AG04450 (cell line): ENCODE measurements at regions not wholly inside any gene's neighbourhood (a gene's known extent, or its start where the extent isn't known, plus 50 kb on each side); places are given as distances from the start of the nearest gene placed in this dataset.

Experiments used
- CTCF ChIA-PET: fragments of 300-600, 350-600 bp; formaldehyde crosslinking; extraction: SDS; loops from one replicate; lab custom pipeline; 2022; ENCODE audit warnings: antibody characterized with exemption, inconsistent platforms; lab: Charles Lee
- POLR2A ChIA-PET: fragments of 350-600 bp; formaldehyde crosslinking; extraction: SDS; loops from one replicate; lab custom pipeline; 2021; ENCODE audit warnings: antibody characterized with exemption, inconsistent platforms; lab: Yijun Ruan, JAX
- DNase-seq: peaks from one replicate; pipeline ENCODE4 v3.0.0-alpha.2; 2011; ENCODE audit warnings: low read depth, low spot score
- H3K27ac ChIP-seq: one replicate; pipeline ENCODE4 v1.5.1; 2012; ENCODE audit warnings: low read depth, low read length, control low read depth
- H3K27me3 ChIP-seq: one replicate; pipeline ENCODE4 v1.6.0; 2012; ENCODE audit warnings: low read length; ENCODE audit not compliant: control insufficient read depth, insufficient read depth
- H3K4me3 ChIP-seq: 2 replicates; pipeline ENCODE4 v1.5.1; 2011; ENCODE audit warnings: mild to moderate bottlenecking, low read depth, low read length, control low read depth
- H3K9me3 ChIP-seq: 2 replicates; pipeline ENCODE4 v1.5.1; 2012; ENCODE audit warnings: low read length; ENCODE audit not compliant: control insufficient read depth, insufficient read depth
- TF ChIP-seq, protein P1 (sequence below): IDR thresholded peaks from 2 replicates; pipeline ENCODE4 v1.5.1; 2011; ENCODE audit warnings: low read depth, low read length, control low read depth, inconsistent platforms

DNA sequence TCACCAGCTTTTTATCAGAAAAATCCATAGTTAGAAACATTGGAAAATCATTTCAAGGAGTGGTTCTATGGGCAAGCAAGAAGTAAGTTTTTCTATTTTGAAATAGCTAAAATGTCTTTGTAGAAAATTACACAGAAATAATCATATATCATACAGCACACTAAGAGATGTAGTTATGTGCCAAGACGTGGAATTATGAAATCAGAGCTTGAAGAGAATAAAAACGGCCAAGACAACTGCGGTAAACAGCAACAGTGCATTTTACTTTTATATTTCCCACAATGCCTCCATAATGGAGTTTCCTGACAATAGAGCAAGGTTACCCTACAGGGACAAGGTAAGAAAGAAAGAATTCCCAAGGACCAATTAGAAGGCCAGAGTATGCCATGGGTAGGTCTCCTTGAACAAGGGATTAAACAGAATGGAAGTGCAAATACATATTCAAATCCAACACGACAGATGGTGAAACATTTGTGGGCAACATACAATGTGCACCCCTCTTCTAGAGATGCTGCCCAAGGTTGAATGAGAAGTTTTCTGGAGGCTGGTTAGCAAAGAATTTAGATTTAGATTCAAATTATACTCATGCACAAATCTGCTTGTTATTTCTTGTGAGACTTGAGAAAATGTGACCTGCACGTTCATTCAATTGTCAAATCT is 76.1 kb upstream of the BTG1 start:
- no peak for DNase-seq
- Histone ChIP-seq H3K4me3 (no peak overlapping the region), H3K27me3 (no peaks in the 10 kb centered on the region), H3K9me3 (no peaks in the 10 kb centered on the region), H3K27ac (no peak overlapping the region)
- TF ChIP-seq, protein P1, sequence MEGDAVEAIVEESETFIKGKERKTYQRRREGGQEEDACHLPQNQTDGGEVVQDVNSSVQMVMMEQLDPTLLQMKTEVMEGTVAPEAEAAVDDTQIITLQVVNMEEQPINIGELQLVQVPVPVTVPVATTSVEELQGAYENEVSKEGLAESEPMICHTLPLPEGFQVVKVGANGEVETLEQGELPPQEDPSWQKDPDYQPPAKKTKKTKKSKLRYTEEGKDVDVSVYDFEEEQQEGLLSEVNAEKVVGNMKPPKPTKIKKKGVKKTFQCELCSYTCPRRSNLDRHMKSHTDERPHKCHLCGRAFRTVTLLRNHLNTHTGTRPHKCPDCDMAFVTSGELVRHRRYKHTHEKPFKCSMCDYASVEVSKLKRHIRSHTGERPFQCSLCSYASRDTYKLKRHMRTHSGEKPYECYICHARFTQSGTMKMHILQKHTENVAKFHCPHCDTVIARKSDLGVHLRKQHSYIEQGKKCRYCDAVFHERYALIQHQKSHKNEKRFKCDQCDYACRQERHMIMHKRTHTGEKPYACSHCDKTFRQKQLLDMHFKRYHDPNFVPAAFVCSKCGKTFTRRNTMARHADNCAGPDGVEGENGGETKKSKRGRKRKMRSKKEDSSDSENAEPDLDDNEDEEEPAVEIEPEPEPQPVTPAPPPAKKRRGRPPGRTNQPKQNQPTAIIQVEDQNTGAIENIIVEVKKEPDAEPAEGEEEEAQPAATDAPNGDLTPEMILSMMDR = no peak
- CTCF ChIA-PET = no interaction called here
- POLR2A ChIA-PET = no interaction called here

DNA sequence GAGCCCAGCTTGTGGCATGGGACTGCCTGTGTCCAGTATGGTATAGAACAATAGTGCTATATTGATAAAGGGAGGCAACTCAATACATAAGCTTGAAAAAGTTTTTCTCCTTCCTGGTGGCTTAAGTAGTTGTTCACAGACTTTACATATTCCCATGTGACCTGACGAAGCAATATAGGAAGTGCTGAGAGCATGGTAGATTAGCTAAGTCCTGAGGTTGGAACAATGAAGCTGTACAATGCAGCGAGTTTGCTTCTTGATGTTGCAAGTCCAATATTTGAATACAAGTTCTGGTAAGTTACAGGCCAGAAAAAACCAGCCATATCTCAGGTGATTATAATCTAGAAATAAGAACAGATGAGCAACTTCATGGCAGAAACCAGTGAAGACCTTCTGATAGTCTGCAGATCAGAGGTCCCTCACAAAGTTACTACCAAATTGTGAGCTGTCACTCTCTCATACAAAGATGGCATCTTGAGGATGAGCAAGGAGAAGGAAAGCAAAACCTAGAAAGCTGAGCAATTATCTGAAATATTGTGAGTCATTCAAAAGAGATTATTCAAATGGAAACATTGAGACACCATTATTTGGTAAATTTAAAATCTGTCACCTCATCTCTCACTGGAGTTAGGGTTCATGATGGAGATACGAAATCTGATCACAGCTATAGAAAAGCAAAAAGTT is 72.9 kb upstream of the BTG1 start:
- no peak overlapping the region for H3K4me3 ChIP-seq
- ChIA-PET POLR2A (no interaction called here), CTCF (no interaction called here)
- no peaks in the 10 kb centered on the region for H3K27me3 ChIP-seq
- TF ChIP-seq, protein P1 = no peak
- H3K9me3 ChIP-seq = no peaks in the 10 kb centered on the region
- no peak for DNase-seq
- H3K27ac ChIP-seq = no peak overlapping the region

DNA sequence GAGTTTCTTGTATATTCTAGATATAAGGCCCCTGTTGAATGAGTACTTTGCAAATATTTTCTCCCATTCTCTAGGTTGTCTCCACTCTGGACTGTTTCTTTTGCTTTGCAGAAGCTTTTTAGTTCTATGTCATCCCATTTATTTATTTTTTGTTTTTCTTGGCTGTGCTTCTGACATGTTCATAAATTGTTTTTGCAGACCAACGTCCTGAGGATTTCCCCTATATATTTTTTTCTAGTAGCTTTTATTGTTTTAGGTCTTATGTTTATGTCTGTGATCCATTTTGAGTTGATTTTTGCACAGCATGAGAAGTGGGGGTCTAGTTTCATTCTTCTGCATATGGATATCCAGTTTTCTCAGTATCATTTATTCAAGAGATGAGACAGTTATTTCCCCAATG is 70.4 kb upstream of the BTG1 start:
- TF ChIP-seq, protein P1 = no peak
- Histone ChIP-seq H3K9me3 (no peaks in the 10 kb centered on the region), H3K27ac (no peak overlapping the region), H3K4me3 (no peak overlapping the region), H3K27me3 (no peaks in the 10 kb centered on the region)
- CTCF ChIA-PET = no interaction called here
- no peak for DNase-seq
- POLR2A ChIA-PET = no interaction called here

DNA sequence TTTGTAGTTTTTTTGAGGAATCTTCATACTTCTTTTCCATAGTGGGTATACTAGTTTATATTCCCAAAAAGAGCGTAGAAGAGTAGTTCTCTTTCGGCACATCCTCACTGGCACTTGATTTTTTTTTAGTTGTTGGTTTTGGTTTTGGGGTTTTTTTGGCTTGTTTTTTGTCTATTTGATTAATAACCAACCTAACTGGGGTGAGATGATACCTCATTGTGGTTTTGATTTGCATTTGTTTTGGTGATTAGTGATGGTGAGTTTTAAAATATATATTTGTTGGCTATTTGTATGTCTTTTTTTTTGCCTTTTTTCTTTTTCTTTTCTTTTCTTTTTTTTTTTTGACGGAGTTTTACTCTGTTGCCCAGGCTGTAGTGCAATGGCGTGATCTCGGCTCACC is 69.7 kb upstream of the BTG1 start:
- Histone ChIP-seq H3K27ac (no peak overlapping the region), H3K27me3 (no peaks in the 10 kb centered on the region), H3K9me3 (no peaks in the 10 kb centered on the region), H3K4me3 (no peak overlapping the region)
- POLR2A ChIA-PET = no interaction called here
- DNase-seq = no peak
- TF ChIP-seq, protein P1 = no peak
- CTCF ChIA-PET = no interaction called here

DNA sequence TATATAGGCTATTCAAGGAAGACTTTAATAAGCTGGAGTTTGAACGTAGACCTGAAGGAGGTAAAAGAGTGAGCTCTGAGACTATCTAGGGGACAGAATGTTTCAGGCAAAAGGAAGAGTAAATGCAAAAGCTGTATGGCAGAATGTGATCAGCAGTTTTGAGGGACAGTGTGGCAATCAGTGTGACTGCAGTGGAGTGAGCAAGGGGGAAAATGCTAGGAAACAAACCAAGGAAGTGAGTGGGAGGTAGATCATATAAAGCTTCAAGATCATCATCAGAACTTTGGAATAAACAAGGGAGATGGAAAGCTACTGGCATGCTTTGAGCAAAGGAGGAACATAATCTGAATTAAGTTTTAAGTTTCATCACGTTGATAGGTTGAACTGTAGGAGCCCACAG is 67.5 kb upstream of the BTG1 start:
- POLR2A ChIA-PET = no interaction called here
- CTCF ChIA-PET = no interaction called here
- no peak overlapping the region for H3K27ac ChIP-seq

More for the DNA sequence above, 67.5 kb upstream of the BTG1 start:
- DNase-seq = no peak
- TF ChIP-seq, protein P1 = no peak
- Histone ChIP-seq H3K4me3 (no peak overlapping the region), H3K9me3 (no peaks in the 10 kb centered on the region), H3K27me3 (no peaks in the 10 kb centered on the region)
